Activated gamma-delta T cell treated with Interleukin-2 at 50 U/mL for 16 hours (primary cell): ENCODE measurements at regions not wholly inside any gene's neighbourhood (a gene's known extent, or its start where the extent isn't known, plus 50 kb on each side); places are given as distances from the start of the nearest gene placed in this dataset.
"Not testable (repeated sequence)": the region's sequence is repeated elsewhere in the genome, so short reads cannot be mapped to it uniquely, and the experiment has no call there.

Source experiments
- DNase-seq: peaks from one replicate; pipeline ENCODE4 v3.0.0-alpha.2; 2020

DNA sequence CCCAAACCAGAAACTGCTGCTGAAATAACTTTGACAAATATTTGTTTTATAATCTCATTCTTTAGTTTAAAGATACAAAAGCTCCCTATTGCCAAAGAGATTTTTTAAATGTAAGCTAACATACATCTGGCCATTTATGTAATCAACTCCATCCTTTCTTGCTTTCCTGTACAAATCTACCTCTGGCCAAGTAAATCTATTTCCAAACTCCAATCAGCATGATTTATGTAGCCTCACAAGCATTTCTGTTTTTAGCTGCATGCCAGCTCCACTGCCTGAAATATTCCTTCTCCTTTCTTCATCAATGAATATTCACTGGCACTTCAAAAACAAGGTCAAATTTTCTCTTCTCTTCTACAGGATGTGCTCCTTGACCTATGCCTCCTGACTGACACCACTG, 80.0 kb downstream of the SHOX2 start:
- DNase-seq = no peak

DNA sequence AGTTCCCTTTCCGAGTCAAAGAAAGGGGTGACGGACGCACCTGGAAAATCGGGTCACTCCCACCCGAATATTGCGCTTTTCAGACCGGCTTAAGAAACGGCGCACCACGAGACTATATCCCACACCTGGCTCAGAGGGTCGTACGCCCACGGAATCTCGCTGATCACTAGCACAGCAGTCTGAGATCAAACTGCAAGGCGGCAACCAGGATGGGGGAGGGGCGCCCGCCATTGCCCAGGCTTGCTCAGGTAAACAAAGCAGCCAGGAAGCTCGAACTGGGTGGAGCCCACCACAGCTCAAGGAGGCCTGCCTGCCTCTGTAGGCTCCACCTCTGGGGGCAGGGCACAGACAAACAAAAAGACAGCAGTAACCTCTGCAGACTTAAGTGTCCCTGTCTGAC, 86.3 kb downstream of the SHOX2 start:
- not testable (repeated sequence) for DNase-seq

DNA sequence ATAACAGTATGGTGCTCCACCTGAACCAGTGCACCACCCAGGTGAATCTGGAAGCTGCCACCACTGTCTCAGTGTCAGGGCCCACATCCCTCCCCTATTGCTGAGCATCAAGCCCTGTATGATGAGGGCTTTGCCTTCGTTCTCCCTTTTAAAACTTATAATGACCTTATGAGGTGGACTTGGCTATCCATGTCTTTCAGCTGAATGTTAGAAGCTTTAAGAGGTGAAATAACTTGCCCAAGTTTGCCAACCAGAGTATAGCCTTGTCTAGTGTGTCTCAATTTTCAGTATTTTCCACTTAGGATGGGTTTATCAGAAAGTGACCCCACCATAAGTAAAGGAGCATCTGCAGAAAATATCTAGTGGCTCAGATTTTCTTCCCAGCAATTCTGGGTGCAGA, 87.8 kb downstream of the SHOX2 start:
- no peak for DNase-seq

DNA sequence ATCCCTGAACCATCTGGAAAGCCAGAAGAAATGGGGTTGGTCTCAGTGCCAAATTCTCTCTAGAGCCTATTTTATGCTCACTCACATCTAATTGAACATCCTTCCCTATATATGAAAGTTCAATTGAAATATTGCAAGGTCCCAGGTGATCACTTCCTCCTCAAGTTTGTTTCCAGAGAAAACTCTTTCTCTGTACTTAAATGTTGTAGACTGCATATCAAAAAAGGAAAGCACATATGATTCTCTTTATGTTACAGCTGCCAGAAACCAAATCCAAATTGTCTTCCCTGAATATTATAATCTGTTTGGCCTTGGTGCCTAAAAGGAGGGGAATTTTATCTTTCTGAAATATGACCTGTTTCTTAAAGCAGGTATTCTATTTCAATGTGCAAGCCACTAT, 93.3 kb downstream of the SHOX2 start:
- DNase-seq = no peak

DNA sequence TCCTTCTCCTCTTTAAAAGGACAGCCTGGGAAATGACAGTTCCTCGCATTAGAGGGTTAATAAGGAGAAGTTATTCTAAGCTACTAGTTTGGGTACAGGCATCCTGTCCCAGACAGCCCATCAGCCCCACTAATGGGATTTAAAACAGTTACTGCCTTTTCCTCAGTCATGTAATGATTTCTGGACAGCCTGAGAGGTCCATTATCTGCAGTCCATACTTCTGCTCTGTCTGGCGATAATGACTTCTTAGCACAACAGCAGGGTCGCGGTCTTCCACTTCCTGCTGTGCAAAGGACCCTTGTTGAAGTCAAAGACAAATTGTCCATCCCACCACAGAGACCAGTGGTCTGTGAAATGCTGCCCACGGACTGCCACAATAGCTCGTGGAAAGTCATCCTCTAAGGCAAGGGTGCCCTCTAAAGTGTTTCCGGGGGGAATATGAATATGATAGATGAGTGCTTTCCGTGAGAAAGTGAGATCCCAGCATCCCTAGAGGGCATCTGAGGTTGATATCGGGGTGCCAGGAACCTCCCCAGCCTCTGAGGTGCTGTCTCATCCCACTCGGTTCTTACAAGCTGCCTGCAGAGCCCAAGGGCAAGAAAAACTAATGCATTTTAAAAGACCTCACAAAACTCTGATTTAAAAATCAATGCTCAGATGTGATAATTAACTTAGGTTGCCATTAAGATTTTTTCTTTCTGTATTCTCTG, 100.7 kb downstream of the SHOX2 start:
- DNase-seq = no peak

DNA sequence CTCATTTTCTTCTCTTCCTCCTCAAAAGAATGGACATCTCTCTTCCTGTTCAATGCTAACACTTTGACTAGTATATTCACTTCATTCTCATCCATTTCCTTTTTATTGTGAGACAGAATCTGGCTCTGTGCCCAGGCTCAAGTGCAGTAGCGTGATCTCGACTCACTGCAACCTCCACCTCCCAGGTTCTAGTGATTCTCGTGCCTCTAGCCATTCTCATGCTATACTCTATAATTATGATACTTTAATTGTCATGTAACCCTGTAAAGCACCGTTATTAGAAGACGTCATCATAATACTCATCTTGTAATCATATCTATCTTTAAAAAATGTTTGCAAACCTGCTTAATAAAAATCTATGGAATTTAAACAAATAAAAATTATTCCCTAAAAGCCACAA, 107.0 kb downstream of the SHOX2 start:
- DNase-seq = no peak

DNA sequence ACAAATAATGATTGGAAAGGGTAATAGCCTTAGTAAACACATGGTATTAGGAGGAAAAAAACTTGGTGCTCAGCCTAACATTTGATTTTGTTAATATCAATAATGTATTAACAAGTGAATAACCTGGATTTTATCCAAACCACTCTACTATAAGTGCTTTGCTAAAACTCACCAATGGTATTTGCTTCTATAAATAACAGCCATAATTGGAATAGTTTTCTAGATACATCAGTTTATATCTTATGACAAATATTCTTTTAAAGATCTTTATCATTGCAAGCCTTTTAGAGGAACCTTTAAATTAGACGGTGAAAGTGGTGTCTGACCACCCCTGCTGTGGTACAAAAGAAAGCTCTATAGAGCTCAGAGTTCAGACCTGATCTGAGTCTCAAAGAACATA, 123.9 kb downstream of the SHOX2 start:
- DNase-seq = no peak

DNA sequence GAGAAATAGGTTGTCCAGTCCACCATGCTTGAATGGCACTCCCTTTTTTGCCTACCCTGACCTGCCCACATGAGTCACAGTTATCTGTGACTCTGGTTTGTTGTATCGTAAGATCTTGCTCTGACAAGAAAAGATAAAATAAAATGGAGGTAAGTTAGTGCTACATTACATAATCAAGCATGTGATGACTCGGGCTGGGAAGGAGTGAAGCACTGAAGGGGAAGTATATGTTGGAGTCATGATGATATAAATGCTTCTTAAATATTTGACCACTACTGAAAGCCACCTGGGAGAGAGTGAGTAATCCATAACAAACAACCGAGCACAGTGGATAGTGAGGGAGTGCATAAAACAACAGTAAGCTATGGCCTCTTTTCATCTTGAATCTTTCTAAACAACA, 124.4 kb downstream of the SHOX2 start:
- DNase-seq = no peak

DNA sequence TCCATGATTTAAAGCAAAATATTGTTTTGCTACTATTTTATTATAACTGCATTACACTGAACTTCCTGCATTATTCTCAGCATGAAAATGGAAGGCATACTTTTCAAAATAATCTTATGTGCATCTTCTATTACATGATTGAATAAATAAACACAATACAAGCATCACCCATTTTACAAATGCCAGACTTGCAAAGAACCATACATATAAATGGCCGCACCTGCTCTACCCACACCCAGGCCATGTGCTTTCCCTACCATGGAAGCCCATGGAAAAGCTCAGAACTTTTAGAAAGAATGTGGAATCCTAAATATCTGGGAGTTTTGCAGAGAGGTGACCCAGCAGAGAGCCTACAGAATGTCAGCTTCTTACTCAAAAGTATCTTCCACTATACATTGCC, 127.2 kb downstream of the SHOX2 start:
- DNase-seq = no peak

DNA sequence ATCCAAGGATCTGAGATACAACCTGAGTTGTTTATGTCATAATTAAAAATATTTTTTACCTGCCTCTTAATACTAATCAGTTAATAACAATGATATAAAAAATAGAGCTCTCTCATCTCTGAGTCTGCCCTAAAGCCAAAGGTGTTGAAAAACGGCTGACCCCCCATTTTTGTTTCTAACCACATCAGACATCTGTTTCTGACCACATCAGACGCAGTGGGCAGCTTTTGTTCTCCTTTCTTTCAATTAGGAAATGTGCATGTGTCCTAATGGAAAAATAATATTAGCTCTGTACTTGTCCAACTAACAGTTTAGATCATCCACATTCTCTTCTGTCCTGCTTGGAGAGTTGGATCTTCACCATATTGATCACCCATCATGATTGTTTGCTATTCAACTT, 144.6 kb downstream of the SHOX2 start:
- no peak for DNase-seq

DNA sequence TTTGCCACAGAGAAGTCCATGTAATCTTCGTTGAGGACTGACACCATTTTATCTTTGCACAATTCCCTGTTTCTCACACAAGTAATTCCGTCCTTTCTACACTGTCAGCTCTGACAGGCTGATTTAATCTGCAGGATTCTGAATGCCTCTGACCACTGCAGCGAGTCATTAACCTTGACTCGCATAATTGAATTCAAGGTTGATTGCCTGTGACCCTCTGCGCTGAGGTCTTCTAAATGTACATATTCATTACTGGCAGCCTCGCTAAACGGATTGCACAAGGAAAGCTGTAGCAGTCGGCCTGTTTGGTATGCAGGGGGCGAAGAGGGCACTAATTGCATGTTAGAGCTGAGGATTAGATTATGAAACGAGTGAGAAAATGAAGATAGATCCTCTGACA, 147.8 kb downstream of the SHOX2 start:
- DNase-seq = no peak

DNA sequence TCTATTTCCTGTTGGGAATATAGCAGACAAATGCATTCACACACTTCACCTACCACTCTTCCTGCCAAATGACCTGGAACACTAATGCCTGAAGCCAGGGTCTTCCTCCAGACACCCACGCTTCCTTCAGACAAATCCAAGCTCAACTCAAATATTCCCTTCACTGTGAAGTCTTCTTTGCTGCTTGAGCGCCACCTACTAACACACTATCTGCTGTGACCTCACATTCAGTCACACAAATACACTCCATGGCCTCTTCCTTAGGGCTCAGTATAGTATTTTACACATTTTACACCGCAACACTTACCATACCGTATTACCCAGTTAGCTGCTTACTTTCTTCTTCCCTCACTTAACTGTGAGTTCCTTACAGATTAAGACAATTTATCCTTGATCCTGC, 149.4 kb downstream of the SHOX2 start:
- no peak for DNase-seq

DNA sequence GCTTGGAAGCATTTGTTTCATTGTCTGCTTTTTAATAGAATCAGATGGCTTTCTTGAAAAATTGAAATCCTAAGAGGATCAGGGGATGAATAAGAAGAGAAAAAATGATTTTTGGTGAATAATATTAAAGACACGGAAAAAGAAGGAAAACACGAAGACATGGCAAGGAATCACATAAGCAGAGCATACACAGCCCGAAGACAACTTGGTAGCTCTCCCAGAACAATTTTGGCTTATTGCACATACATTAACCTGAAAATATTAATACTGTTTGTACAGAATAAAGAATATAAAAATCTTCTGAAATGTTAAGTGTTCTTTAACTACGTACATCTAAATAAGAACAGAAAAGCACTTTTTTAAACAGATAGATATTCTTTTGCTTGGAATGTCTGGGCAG, 150.0 kb downstream of the SHOX2 start:
- no peak for DNase-seq

DNA sequence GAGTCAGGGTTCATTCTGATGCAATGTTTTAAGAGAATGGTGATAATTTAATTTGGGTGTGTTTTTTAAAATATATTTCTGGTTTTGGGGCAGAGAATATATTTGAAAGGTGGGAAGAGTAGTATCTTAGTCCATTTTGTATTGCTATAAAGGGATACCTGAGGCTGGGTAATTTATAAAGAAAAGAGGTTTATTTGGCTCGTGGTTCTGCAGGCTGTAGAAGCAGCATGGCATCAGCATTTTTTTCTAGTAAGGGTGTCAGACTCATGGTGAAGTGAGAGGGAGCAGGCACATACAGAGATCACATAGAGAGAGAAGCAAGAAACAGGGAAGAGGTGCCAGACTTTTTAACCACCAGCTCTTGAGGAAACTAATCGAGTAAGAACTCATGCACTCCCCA, 152.7 kb downstream of the SHOX2 start:
- no peak for DNase-seq

DNA sequence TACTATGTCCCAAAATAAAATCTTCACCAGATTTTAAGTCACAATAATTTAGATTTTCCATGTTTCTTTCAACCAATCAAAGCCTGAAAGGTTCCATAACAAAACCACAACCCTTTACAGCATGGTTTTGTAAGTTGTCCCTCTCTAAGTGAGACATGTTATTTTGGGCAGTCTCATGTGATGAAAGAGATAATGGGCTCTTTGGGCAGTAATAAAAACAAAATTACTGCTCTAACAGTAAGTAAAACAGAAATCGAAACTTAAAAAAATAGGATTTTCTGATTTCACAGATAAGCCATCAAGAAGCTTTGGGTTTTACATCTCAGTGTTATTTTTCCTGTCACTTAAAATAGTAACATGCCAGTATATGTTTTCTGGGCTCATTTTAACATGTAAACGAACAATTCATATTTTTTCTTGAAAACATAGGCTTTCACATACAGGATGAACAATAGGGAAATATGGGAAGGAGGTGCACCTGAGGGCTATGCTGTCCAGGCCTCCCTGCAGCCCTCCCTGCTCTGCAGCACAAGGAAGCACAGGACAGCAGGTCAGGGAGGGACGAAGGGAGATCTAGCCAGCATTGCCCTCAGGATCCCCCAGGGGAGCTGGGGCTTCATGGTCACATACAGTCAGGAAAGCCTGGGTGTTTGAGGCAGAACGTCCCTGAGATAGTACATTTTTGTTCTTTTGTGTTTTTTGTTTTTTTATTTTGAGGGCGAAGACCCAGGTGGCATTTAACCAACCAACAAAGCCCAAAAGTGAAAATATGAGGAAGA, 157.4 kb downstream of the SHOX2 start:
- no peak for DNase-seq

DNA sequence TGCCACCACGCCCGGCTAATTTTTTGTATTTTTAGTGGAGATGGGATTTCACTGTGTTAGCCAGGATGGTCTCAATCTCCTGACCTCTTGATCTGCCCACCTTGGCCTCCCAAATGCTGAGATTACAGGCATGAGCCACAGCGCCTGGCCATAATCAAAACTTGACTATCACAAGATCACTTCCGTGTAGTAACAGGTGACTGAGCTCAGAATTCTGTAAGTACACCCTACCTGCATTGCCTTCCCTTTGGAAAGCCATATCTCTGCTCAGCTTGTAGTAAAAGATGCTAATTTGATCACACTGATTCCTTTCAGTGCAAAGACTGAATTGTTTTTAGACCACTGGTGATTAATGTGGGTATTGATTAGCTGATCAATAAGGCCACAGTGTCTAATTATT, 167.1 kb downstream of the SHOX2 start:
- no peak for DNase-seq

DNA sequence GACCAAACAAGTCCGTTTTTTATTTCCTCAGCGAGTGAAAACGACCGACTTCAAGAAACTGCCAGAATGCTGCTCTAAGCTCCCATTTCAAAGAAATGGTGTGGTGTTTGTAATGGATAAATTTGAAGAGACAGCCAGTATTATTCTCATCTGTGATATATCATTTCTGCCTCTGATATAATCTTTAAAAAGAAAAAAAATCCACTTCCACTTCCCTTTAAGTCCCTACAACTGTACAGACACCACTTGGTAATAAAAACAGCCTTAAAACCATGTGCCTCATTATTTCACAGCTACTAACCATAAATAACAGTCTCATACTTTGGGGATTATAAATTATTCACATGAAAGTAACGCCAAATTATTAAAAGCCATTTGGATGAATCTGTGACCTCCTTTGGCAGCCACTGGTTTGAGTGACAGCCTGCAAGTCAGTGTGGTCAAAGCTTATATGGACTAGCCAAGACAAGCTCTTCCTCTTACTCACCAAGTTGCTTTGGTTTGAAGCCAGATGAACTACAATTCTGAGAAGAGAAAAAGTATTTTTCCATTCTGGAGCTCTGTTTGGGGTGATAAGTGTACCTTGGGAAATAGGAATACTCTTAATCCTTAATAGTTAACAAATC, 168.0 kb downstream of the SHOX2 start:
- DNase-seq = no peak

DNA sequence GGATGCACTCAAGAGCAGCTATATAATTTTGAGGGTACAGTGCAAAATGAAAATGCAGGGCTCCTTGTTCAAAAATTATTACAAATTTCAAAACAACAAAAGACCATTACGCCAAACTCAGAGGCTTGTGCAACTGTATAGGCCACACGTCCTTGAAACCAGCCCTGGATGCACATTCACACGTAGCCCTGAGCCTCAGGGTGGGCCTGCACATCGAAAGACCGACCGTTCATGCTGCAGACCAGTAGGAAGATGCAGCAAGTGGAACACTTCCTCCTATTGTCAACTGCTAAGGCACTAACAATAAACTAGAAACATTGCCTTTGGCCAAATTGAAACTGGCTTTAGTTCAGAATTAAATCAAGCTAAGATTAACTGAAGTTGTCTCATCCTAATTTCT, 174.7 kb downstream of the SHOX2 start:
- no peak for DNase-seq

DNA sequence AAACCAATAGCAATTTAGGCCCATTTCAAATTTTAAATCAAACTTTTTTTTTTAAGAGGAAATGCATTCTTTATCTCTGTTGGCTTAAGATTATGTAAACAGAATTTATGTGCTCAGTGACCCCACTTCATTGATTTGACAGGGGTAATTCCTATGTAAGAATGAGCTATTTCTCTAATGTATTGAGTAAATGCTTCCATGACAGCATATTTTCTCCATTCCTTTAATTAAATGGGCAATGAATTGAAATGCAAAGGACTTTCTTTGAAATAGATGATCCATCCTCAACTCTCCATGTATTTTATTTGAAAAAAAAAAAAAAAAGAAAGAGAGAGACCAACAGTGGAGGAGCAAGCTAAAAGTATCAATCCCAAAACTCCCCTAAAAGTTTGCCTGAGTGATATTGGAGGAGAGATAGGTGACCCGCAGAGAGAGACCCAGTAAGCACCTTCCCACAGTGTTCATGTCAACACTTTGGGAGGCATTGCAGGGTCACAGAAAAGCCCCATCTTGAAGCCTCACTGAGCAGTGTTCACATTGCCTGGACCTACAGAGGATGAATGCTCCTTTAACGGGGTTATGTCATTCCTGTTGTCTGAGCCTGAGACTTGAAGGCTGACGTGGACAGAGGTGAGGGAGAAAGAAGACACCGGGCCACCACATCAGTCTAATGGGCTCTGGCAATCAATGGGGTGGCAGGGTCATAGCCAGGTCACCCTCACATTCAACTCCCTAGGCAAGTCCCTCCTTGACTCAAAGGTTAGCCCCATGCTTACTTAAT, 176.0 kb downstream of the SHOX2 start:
- no peak for DNase-seq

DNA sequence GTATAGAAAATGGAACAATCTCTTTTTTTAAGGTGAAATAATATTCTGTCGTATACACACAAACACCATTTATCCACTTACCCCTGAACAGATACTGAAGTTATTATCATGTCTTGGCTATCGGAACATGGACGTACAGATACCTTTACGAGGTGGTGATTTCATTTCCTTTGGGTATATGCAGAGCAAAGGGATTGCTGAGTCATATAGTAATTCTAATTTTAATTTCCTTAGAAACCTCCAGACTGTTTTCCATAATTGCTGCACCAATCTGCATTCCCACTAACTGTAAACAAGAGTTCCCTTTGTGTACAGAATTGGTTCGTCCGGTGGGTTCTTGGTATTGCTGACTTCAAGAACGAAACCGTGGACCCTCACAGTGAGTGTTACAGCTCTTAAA, 179.4 kb downstream of the SHOX2 start:
- DNase-seq = no peak

DNA sequence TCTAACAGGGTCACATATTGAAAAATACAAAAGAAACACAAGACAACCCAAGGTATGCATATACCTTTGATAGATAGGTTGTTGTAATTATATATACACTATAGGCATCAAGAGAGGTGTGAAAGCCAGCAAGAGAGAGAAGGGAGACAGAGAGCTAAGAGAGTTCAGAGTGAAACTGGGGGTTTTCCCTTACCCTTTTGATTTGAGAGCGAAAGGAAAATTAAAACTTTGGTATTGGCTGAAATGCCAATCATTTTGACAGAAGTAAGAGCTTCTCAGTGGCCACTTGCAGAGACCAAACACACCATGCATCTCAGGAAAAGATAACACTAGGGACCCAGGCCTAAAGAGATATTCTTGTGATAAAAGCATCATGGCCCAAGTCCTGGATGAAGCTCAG, 183.6 kb downstream of the SHOX2 start:
- DNase-seq = no peak

DNA sequence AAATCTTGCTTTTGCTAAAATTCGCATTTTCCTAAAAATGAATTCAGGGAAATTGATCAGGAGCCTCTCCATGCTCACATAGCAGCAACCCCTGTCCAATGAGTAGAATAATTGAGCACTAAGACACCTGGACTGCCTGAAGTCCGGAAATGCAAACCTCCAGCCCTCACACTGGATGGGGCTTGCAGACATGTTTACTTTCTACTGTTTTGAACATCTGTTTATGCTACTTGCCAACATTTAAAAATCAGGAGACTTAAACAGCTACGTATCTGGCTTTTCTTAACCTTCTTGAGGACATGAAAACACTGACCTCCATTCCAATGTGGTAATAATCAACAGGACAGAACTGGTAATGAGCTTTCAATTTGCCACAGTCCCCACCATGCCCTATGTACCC, 184.4 kb downstream of the SHOX2 start:
- no peak for DNase-seq
